HG03432 (cell line): ENCODE measurements at regions not wholly inside any gene's neighbourhood (a gene's known extent, or its start where the extent isn't known, plus 50 kb on each side); places are given as distances from the start of the nearest gene placed in this dataset.

Experiments used
- ATAC-seq: cut with Tn5 transposase; IDR thresholded peaks from one replicate; pipeline ENCODE4 v1.9.1; 2021; ENCODE audit warnings: mild to moderate bottlenecking, moderate library complexity; ENCODE audit not compliant: unreplicated experiment

DNA sequence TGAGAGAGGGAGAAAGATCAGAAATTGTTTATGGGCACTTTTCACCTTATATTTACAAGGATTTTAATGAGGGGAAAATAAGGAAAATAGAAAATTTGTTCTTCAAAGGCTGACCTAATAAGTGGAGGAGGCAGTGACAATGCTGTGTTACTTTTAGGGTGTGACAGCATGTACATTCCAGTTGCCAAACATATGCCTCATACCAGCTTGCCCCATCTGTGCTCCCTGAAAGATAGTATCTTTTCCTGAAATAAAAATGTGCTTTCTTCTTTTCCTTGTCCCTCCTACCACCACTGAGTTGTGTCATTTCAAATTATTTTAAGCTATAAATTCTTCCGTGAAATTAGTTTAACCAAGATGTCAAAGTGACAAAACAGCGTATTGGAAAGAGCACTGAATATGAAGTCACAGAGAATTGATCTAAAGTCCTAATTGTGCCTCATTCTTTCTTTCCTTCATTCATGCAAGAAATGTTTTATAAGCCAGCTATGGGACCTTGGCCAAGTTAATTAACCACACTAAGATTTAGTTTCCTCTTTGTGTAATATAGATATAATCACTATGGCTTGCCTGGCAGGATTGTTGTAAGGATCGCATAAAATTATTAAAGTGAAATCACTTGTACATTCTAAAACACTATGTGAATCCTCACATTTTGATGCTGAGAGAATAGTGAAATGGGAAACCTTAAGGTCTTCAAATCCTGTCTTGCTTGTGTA, 1307.5 kb upstream of the TENM4 start:
- no peak for ATAC-seq

- ATAC-seq = no peak
These were observed 1305.5 kb upstream of the TENM4 start for GRCh38 chr11:80746300-80746699.

- no peak for ATAC-seq
These were observed 1304.6 kb upstream of the TENM4 start for GRCh38 chr11:80745416-80745815.

- no peak for ATAC-seq
These were observed 1293.0 kb upstream of the TENM4 start for GRCh38 chr11:80733790-80734189.

DNA sequence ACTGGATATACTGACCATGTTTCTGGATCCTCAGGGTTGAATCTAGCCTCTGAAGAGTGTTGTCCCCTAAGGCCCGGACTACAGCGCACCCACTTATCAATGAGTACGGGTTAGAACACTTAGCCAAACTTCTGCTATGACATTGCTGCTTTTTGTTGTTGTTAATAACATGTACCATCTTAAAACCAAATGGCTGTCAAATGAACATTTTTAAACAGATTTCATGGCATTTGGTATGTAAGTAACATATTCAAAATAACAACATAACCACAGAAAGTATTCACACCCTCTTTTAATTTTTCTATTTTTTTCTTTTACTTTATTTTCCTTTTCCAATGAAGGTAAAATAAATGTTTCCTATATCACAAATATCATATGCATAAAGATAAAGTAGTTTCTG, 1292.5 kb upstream of the TENM4 start:
- ATAC-seq = no peak

DNA sequence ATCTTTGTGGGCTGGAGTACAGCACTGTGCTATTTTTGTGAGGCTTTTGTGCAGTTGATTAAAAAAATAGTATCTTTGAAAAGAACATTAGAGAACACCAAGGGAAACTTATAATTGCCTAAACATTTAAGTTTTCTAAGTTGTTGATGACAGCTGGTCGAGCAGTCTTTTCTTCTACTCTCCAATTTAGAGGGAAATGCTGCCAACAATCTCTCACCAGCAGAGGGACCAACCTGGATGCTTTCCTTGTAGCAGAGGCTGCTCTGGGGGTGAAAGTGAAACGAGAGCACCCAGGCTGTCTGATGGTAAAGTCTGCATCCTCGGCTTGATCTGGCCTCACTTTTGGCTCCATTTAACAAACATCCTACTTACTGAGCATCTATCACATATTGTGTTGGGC, 1286.5 kb upstream of the TENM4 start:
- ATAC-seq = peak; percentile 90

GRCh38 chr11:80726236-80726635, 1285.4 kb upstream of the TENM4 start:
- ATAC-seq = no peak

- no peak for ATAC-seq
These were observed 1283.5 kb upstream of the TENM4 start for GRCh38 chr11:80724366-80724765.

DNA sequence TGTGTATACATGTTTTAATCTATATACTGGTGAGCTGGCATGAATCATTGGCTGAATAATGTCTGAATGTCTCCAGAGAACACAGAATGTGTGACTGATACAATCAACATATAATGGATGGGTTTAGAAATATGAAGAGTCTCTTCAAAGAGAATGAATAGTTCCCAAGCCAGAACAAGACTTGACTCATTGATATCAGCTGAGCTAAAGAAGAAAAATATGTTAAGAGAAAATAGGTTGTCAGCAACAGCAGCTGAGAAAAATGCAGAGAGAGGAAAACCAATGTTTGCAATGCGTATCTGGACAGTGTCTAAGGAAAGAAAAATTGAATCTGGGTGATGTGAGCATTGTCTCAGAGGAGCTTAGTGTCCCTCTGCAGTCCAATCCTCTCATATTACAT, 1281.8 kb upstream of the TENM4 start:
- ATAC-seq = no peak

GRCh38 chr11:80720295-80720694, 1279.5 kb upstream of the TENM4 start:
- no peak for ATAC-seq

GRCh38 chr11:80719292-80719646, 1278.4 kb upstream of the TENM4 start:
- no peak for ATAC-seq

DNA sequence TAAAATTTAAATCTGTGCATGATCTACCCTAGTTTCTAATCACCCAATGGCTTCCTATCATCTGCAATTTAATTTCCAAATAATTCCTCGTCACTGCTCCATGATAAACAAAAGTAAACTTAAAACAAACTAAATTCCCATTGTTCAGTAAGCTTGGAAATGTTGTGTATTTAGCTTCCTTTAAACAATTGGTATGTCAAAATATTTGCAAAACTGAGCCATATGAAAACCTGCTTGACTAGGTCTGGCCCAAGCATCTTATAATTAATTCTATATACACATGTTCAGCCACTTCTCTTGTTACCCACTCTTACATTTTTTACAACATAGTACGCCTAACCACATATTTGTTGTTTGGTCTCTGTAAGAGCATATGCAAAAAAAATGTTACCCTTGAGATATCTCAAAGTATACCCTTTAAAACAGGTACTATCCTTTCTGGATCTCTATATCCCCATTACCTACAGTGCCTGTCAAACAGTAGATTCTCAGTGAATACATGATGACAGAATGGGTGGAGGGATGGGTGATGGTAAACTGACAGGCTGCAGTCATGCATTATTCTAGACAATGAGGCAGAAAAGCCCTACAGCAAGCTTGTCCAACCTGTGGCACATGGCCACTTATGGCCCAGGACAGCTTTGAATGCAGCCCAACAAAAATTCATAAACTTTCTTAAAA, 1277.9 kb upstream of the TENM4 start:
- no peak for ATAC-seq

DNA sequence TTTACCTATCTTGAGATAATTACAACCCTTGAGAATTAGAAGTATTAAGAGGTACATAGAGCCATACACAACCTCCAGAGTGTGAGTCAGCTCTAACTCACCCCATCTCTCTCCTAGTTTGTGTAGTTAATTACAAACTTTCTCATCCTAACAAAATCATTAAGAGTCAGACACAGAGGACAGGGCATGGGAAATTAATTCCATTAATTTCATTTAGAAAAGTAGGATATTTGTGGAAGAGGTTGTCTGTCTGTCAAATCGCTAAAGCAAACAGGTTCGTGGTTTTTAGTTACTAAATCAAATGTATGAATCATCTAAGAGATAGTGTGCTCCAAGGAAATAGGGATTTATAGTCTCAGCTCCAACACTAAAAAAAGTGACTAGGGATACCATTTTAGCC, 1261.4 kb upstream of the TENM4 start:
- ATAC-seq = no peak

- ATAC-seq = no peak
These were observed 1259.6 kb upstream of the TENM4 start for GRCh38 chr11:80700386-80700785.

- ATAC-seq = peak; percentile 47
These were observed 1258.8 kb upstream of the TENM4 start for GRCh38 chr11:80699406-80700177.

- ATAC-seq = no peak
These were observed 1257.8 kb upstream of the TENM4 start for GRCh38 chr11:80698637-80699036.

- ATAC-seq = no peak
These were observed 1253.6 kb upstream of the TENM4 start for GRCh38 chr11:80694385-80694784.

- no peak for ATAC-seq
These were observed 1247.1 kb upstream of the TENM4 start for GRCh38 chr11:80687941-80688340.

DNA sequence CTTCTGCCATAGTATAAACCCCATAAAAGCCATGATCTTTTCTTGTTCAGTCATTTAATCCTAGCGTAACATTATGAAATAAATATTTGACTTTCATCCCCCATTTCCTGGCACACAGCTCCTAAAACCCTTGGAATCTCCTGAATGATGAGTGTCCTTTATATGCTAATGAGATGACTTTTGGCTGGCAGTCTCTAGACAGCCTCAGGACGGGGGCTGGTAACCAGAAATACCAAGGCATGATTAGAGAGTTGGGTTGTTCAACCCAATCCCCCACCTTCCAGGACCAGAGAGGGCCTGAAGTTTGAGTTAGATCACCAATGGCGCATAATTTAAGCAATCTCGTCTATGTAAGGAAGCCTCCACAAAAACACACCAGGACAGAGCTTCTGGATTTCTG, 1246.1 kb upstream of the TENM4 start:
- ATAC-seq = no peak

DNA sequence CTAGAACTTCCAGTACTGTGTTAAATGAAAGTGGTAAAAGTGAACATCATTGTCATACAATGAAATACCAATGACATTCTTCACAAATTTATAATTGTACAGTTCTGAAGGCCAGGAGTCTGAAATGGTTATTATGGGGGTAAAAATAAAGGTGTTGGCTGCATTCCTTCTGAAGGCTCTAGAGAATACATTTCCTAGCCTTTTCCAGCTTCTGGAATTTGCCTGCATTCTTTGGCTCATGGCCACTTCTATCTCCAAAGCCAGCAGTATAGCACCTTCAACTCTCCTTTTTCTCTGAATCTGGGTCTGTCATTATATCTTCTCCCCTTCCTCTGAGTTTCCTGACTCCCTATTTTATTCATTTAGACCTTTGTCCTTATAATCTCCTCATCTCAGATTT, 1232.7 kb upstream of the TENM4 start:
- ATAC-seq = no peak

GRCh38 chr11:80669620-80670019, 1228.8 kb upstream of the TENM4 start:
- no peak for ATAC-seq

DNA sequence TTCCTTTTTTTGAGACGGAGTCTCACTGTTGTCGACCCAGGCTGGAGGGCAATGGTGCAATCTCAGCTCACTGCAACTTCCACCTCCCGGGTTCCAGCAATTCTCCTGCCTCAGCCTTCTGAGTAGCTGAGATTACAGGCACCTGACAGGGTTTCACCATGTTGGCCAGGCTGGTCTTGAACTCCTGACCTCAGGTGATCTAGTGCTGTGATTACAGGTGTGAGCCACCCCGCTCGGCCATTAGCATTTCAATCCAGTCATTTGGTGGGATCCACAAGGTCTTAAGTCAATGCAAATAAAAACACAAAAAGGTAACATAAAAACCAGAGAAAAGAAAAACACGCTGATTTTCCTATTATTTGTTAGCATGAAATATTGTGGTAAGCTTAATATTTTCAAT, 1227.2 kb upstream of the TENM4 start:
- no peak for ATAC-seq
